ENCODE measurements at regions not wholly inside any gene's neighbourhood (a gene's known extent, or its start where the extent isn't known, plus 50 kb on each side); places are given as distances from the start of the nearest gene placed in this dataset.

DNA sequence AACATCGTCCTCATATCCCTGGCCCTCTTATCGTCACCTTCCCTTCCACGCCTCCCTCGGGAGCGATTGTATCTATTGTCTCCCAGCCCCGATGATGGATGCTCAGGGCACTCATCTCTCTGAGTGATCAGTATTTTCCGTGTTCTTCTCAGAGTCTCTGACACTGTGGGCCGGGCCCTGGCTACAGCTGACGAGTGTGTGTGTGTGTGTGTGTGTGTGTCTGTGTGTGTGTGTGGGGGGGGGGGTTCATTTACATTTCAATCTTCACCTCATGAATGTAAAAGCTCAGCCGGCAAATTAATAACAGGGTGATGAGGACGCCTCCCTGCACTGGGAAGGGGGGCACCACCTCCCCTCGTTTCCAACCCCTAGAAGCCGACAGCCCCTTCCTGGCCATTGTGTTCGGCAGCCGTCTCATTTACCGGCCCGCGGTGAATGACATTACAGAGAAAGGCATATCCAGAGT lies 159.5 kb downstream of the SHOX start:
- BruUV-seq (replicated peaks), result no TSS peak
- no peaks in the 10 kb centered on the region for H3K36me3 ChIP-seq (ENCODE audit: low read depth, low read length)
- ChIA-PET CTCF (no interaction called here), POLR2A (ENCODE audit: unreplicated experiment) (no interaction called here)
- no peaks in the 10 kb centered on the region for H3F3A ChIP-seq (ENCODE audit: low read length, unreplicated experiment)
- no peaks in the 10 kb centered on the region for H3K9me2 ChIP-seq (replicated peaks; ENCODE audit: low read length)
- TF ChIP-seq EZH2phosphoT487 (IDR thresholded peaks at IDR 0.05; ENCODE audit: borderline replicate concordance, low read length) (no peak), EZH2 (IDR thresholded peaks at IDR 0.05; ENCODE audit: low read length, unreplicated experiment) (no peak), CTCF (conservative IDR thresholded peaks at IDR 0.05; ENCODE audit: low read depth, low read length) (no peak)
- intact Hi-C loops (cut with micrococcal nuclease), result no loop called here
- no peaks in the 10 kb centered on the region for H3K4me1 ChIP-seq (ENCODE audit: insufficient read depth, low read length)
- H4K20me1 ChIP-seq (ENCODE audit: low read length), result no peaks in the 10 kb centered on the region
- H3K27me3 ChIP-seq (ENCODE audit: low read length), result 0 out of 2 replicates have a peak, but pooled peaks cover 4% of the 10 kb centered on the region
- no peak for ATAC-seq
- H3K4me3 ChIP-seq (ENCODE audit: low read length), result no peak overlapping the region
- DNase-seq, result no peak
- H3K9ac ChIP-seq (ENCODE audit: low read length), result no peak overlapping the region
- H3K27ac ChIP-seq (ENCODE audit: low read length), result no peak overlapping the region
- no peak overlapping the region for H2AFZ ChIP-seq (ENCODE audit: low read length)
- no peaks in the 10 kb centered on the region for H3K79me2 ChIP-seq (ENCODE audit: low read length)
- no peaks in the 10 kb centered on the region for H3K9me3 ChIP-seq (ENCODE audit: low read length)
- H3K4me2 ChIP-seq (ENCODE audit: low read length), result no peak overlapping the region

GRCh38 chrX:789096-789495 lies 158.5 kb downstream of the SHOX start:
- BruUV-seq (replicated peaks), result no TSS peak
- no peak overlapping the region for H3K4me3 ChIP-seq (ENCODE audit: low read length)
- H3F3A ChIP-seq (ENCODE audit: low read length, unreplicated experiment), result no peaks in the 10 kb centered on the region
- TF ChIP-seq EZH2phosphoT487 (IDR thresholded peaks at IDR 0.05; ENCODE audit: borderline replicate concordance, low read length) (no peak), EZH2 (IDR thresholded peaks at IDR 0.05; ENCODE audit: low read length, unreplicated experiment) (no peak), CTCF (conservative IDR thresholded peaks at IDR 0.05; ENCODE audit: low read depth, low read length) (no peak)
- ATAC-seq (no peak), DNase-seq (no peak)
- H3K36me3 ChIP-seq (ENCODE audit: low read depth, low read length), result no peaks in the 10 kb centered on the region
- ChIA-PET CTCF (no interaction called here), POLR2A (ENCODE audit: unreplicated experiment) (no interaction called here)
- H3K27me3 ChIP-seq (ENCODE audit: low read length), result 0 out of 2 replicates have a peak, but pooled peaks cover 4% of the 10 kb centered on the region
- intact Hi-C loops (cut with micrococcal nuclease), result no loop called here
- no peak overlapping the region for H3K9ac ChIP-seq (ENCODE audit: low read length)
- H3K9me3 ChIP-seq (ENCODE audit: low read length), result no peaks in the 10 kb centered on the region
- H2AFZ ChIP-seq (ENCODE audit: low read length), result no peak overlapping the region
- H3K4me2 ChIP-seq (ENCODE audit: low read length), result no peak overlapping the region
- no peaks in the 10 kb centered on the region for H3K4me1 ChIP-seq (ENCODE audit: insufficient read depth, low read length)
- H3K27ac ChIP-seq (ENCODE audit: low read length), result no peak overlapping the region
- H3K9me2 ChIP-seq (replicated peaks; ENCODE audit: low read length), result no peaks in the 10 kb centered on the region
- no peaks in the 10 kb centered on the region for H4K20me1 ChIP-seq (ENCODE audit: low read length)
- no peaks in the 10 kb centered on the region for H3K79me2 ChIP-seq (ENCODE audit: low read length)

- H3K4me1 ChIP-seq (ENCODE audit: insufficient read depth, low read length), result no peaks in the 10 kb centered on the region
- no peak for DNase-seq
- H3K4me2 ChIP-seq (ENCODE audit: low read length), result no peak overlapping the region
- no peak for ATAC-seq
- intact Hi-C loops (cut with micrococcal nuclease), result no loop called here
- H3F3A ChIP-seq (ENCODE audit: low read length, unreplicated experiment), result no peaks in the 10 kb centered on the region
- POLR2A ChIA-PET (ENCODE audit: unreplicated experiment), result no interaction called here
- H3K36me3 ChIP-seq (ENCODE audit: low read depth, low read length), result no peaks in the 10 kb centered on the region
- CTCF ChIA-PET, result no interaction called here
- BruUV-seq (replicated peaks), result no TSS peak
- H2AFZ ChIP-seq (ENCODE audit: low read length), result no peak overlapping the region
- H3K27me3 ChIP-seq (ENCODE audit: low read length), result 0 out of 2 replicates have a peak, but pooled peaks cover 8% of the 10 kb centered on the region
- H4K20me1 ChIP-seq (ENCODE audit: low read length), result no peaks in the 10 kb centered on the region
- no peak for TF ChIP-seq CTCF (conservative IDR thresholded peaks at IDR 0.05; ENCODE audit: low read depth, low read length)
- no peak for TF ChIP-seq EZH2phosphoT487 (IDR thresholded peaks at IDR 0.05; ENCODE audit: borderline replicate concordance, low read length)
- TF ChIP-seq EZH2 (IDR thresholded peaks at IDR 0.05; ENCODE audit: low read length, unreplicated experiment), result no peak
- H3K27ac ChIP-seq (ENCODE audit: low read length), result no peak overlapping the region
- no peak overlapping the region for H3K4me3 ChIP-seq (ENCODE audit: low read length)
- no peak overlapping the region for H3K9ac ChIP-seq (ENCODE audit: low read length)
- H3K9me2 ChIP-seq (replicated peaks; ENCODE audit: low read length), result no peaks in the 10 kb centered on the region
- no peaks in the 10 kb centered on the region for H3K79me2 ChIP-seq (ENCODE audit: low read length)
- H3K9me3 ChIP-seq (ENCODE audit: low read length), result no peaks in the 10 kb centered on the region
Measured at GRCh38 chrX:786441-786881, 155.9 kb downstream of the SHOX start.

All from PC-3 (cell line).